Osteoblast (primary cell): ENCODE measurements at regions not wholly inside any gene's neighbourhood (a gene's known extent, or its start where the extent isn't known, plus 50 kb on each side); places are given as distances from the start of the nearest gene placed in this dataset.
"Not testable (repeated sequence)": the region's sequence is repeated elsewhere in the genome, so short reads cannot be mapped to it uniquely, and the experiment has no call there.

ENCODE experiments used
- DNase-seq: peaks from one replicate; pipeline ENCODE4 v3.0.0; 2011; ENCODE audit warnings: low spot score, mixed read lengths; ENCODE audit not compliant: insufficient read length; ENCODE audit errors: missing footprints
- H2AFZ ChIP-seq: 2 replicates; pipeline ENCODE4 v1.6.0; 2011; ENCODE audit warnings: mild to moderate bottlenecking, low read length
- H3K27ac ChIP-seq: 2 replicates; pipeline ENCODE4 v1.5.1; 2011; ENCODE audit warnings: mild to moderate bottlenecking, low read depth, low read length, moderate library complexity
- H3K27me3 ChIP-seq: 2 replicates; pipeline ENCODE4 v1.6.0; 2012; ENCODE audit warnings: mild to moderate bottlenecking, control low read depth, inconsistent platforms, low read length, moderate library complexity; ENCODE audit not compliant: insufficient read depth
- H3K36me3 ChIP-seq: 2 replicates; pipeline ENCODE4 v1.5.1; 2011; ENCODE audit warnings: mild to moderate bottlenecking, low read length, control low read depth, moderate library complexity; ENCODE audit not compliant: insufficient read depth
- H3K4me1 ChIP-seq: 2 replicates; pipeline ENCODE4 v1.5.1; 2011; ENCODE audit warnings: mild to moderate bottlenecking, low read length, control low read depth, moderate library complexity; ENCODE audit not compliant: insufficient read depth
- H3K4me2 ChIP-seq: 2 replicates; pipeline ENCODE4 v1.6.0; 2011; ENCODE audit warnings: mild to moderate bottlenecking, low read length; ENCODE audit not compliant: insufficient read depth
- H3K4me3 ChIP-seq: fragments of 200-600 bp; sonication (generic); 3 replicates; pipeline ENCODE4 v1.5.1; 2012; ENCODE audit warnings: mild to moderate bottlenecking, low read length, inconsistent platforms; ENCODE audit not compliant: insufficient read depth
- H3K79me2 ChIP-seq: 2 replicates; pipeline ENCODE4 v1.6.0; 2012; ENCODE audit warnings: mild to moderate bottlenecking, low read length, control low read depth, inconsistent platforms; ENCODE audit not compliant: insufficient read depth
- H3K9me3 ChIP-seq: 2 replicates; pipeline ENCODE4 v1.5.1; 2011; ENCODE audit warnings: low read depth, low read length, control low read depth
- H4K20me1 ChIP-seq: 2 replicates; pipeline ENCODE4 v1.6.0; 2012; ENCODE audit warnings: mild to moderate bottlenecking, low read length, control low read depth; ENCODE audit not compliant: insufficient read depth
- CTCF ChIP-seq: IDR thresholded peaks from 2 replicates; pipeline ENCODE4 v1.5.1; 2011; ENCODE audit warnings: mild to moderate bottlenecking, low read depth, low read length, moderate library complexity; ENCODE audit errors: extremely low read depth

GRCh38 chr6:97765461-97765860, 482.4 kb upstream of the MMS22L start:
- no peak overlapping the region for H3K27ac ChIP-seq
- DNase-seq: no peak
- H4K20me1 ChIP-seq: no peaks in the 10 kb centered on the region
- H2AFZ ChIP-seq: no peak overlapping the region
- no peaks in the 10 kb centered on the region for H3K36me3 ChIP-seq
- no peak overlapping the region for H3K4me3 ChIP-seq
- no peak overlapping the region for H3K4me2 ChIP-seq
- no peaks in the 10 kb centered on the region for H3K79me2 ChIP-seq
- no peaks in the 10 kb centered on the region for H3K9me3 ChIP-seq
- TF ChIP-seq CTCF: no peak
- H3K4me1 ChIP-seq: no peaks in the 10 kb centered on the region
- H3K27me3 ChIP-seq: no peaks in the 10 kb centered on the region

DNA sequence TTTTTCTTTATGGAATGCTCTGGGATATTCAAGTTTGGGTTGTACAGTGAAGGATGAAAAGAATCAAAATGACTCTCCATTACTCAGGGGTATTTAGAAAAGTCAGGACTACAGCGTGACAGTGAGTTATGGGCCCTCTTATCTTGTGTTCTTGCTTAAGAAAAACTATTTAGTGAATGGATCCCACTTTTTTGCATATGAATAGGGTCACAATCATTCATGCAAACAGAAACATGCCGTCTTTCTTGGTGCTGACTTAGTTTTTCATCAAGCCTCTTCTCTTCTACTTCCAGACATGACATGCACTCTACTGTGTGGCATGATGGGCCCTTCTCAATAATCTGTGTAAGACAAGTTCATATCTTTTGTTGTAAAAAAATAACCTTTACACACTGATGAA, 488.4 kb upstream of the MMS22L start:
- H3K27me3 ChIP-seq: no peaks in the 10 kb centered on the region
- no peak for DNase-seq
- no peaks in the 10 kb centered on the region for H3K36me3 ChIP-seq
- no peaks in the 10 kb centered on the region for H3K9me3 ChIP-seq
- no peaks in the 10 kb centered on the region for H4K20me1 ChIP-seq
- no peaks in the 10 kb centered on the region for H3K79me2 ChIP-seq
- TF ChIP-seq CTCF: no peak
- H3K4me3 ChIP-seq: no peak overlapping the region
- no peak overlapping the region for H3K27ac ChIP-seq
- no peaks in the 10 kb centered on the region for H3K4me1 ChIP-seq
- no peak overlapping the region for H3K4me2 ChIP-seq
- H2AFZ ChIP-seq: no peak overlapping the region

GRCh38 chr6:97775012-97775411, 492.0 kb upstream of the MMS22L start:
- no peaks in the 10 kb centered on the region for H3K79me2 ChIP-seq
- H3K9me3 ChIP-seq: no peaks in the 10 kb centered on the region
- H2AFZ ChIP-seq: no peak overlapping the region
- DNase-seq: no peak
- H3K27me3 ChIP-seq: no peaks in the 10 kb centered on the region
- TF ChIP-seq CTCF: no peak
- no peak overlapping the region for H3K27ac ChIP-seq
- no peaks in the 10 kb centered on the region for H3K36me3 ChIP-seq
- no peak overlapping the region for H3K4me2 ChIP-seq
- no peaks in the 10 kb centered on the region for H3K4me1 ChIP-seq
- H4K20me1 ChIP-seq: no peaks in the 10 kb centered on the region
- H3K4me3 ChIP-seq: no peak overlapping the region

DNA sequence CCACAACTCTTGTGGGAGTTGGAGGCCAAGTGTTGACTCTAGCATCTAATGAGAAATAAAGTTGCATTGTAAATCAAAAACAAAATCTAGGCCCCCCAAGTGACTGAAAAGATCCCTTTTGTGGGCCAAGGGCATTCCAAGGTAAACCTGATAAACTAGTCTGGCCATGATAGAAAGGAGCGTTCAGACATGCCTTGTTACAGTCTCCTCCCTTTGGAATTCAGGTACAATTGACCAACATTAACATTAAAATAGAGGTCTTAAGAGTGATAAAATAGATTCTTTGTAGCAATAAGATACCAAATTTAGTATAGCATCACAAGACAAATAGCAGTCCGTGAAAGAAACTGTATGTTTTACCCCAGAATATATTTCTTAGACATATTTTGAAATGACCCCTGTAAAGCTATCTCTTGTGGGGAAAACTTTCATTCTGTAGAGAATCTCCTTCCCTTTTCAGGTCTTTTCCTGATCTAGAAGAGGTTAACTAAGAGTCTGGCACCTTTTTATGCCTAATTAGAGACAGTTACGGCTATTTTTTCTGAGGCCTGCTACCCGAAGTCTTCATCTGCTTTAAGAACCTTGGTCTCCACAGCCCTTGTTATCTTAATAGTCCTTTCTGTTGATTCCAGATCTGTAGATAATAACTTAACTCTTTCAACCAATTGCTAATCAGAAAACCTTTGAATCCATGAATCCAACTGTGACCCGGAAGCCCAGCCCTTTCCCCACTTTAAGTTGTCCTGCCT, 495.4 kb upstream of the MMS22L start:
- H4K20me1 ChIP-seq: no peaks in the 10 kb centered on the region
- H3K27me3 ChIP-seq: no peaks in the 10 kb centered on the region
- H3K4me2 ChIP-seq: no peak overlapping the region
- no peak for TF ChIP-seq CTCF
- H3K36me3 ChIP-seq: no peaks in the 10 kb centered on the region
- no peaks in the 10 kb centered on the region for H3K79me2 ChIP-seq
- no peak for DNase-seq
- no peaks in the 10 kb centered on the region for H3K9me3 ChIP-seq
- H3K4me1 ChIP-seq: no peaks in the 10 kb centered on the region
- no peak overlapping the region for H2AFZ ChIP-seq
- no peak overlapping the region for H3K4me3 ChIP-seq
- H3K27ac ChIP-seq: no peak overlapping the region

DNA sequence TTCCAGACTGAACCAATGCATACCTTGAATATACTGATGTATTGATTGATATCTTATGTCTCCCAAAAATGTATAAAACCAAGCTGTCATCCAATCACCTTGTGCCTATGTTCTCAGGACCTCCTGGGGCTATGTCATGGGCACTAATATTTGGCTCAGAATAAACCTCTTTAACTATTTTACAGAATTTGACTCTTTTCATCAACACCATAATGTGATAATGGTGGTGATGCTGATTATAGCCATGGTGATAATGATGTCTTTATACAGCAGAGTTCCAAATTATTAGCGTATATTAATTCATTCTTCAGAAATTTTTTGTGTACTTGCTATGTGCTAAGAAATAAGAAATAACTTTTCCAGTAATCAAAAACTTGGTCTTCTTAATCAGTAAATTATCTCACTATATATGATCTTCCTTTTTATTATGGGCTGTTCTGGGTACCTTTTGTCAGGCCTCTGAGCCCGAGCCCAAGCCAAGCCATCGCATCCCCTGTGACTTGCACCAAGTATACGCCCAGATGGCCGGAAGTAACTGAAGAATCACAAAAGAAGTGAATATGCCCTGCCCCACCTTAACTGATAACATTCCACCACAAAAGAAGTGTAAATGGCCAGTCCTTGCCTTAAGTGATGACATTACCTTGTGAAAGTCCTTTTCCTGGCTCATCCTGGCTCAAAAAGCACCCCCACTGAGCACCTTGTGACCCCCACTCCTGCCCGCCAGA, 496.2 kb upstream of the MMS22L start:
- not testable (repeated sequence) for H3K4me2 ChIP-seq, H3K27ac ChIP-seq, H4K20me1 ChIP-seq, H3K27me3 ChIP-seq, H2AFZ ChIP-seq, H3K9me3 ChIP-seq, DNase-seq, H3K36me3 ChIP-seq, H3K4me1 ChIP-seq, H3K79me2 ChIP-seq, H3K4me3 ChIP-seq
